Ovary (tissue), 7 donors: ENCODE measurements at regions not wholly inside any gene's neighbourhood (a gene's known extent, or its start where the extent isn't known, plus 50 kb on each side); places are given as distances from the start of the nearest gene placed in this dataset.

Experiments
- DNase-seq, 5 donors: peaks; one replicate each; pipeline ENCODE4 v3.0.0-alpha.2; 2019 to 2020
- H3K27ac ChIP-seq, 2 donors: fragments of 200-600 bp; one replicate each; pipeline versions ENCODE4 v1.5.1 to v1.8.0; 2019 to 2022
- H3K27me3 ChIP-seq: fragments of 200-600 bp; one replicate; pipeline ENCODE4 v1.8.0; 2022
- H3K36me3 ChIP-seq: fragments of 200-600 bp; sonication (generic); one replicate; pipeline ENCODE4 v1.5.1; 2019
- H3K4me1 ChIP-seq: one replicate; pipeline ENCODE4 v1.8.1; 2013; ENCODE audit warnings: mild to moderate bottlenecking, moderate library complexity; ENCODE audit not compliant: insufficient read depth
- H3K4me3 ChIP-seq: fragments of 200-600 bp; sonication (generic); one replicate; pipeline ENCODE4 v1.5.1; 2017
- H3K9me3 ChIP-seq, 2 donors: fragments of 200-600 bp in 1 of 2; sonication (generic) in 1 of 2; one replicate each; pipeline versions ENCODE4 v1.5.1 to v1.8.1; 2013 to 2019; ENCODE audit warnings: mild to moderate bottlenecking in 1 of 2, moderate library complexity in 1 of 2
- CTCF ChIP-seq, 3 donors: fragments of 450-650 bp in 2 of 3; fragments of 200-600 bp in 1 of 3; IDR thresholded peaks; one replicate each; pipeline versions ENCODE4 v1.5.1 to v1.8.0; 2016 to 2022; ENCODE audit warnings: antibody characterized with exemption in 3 of 3, mild to moderate bottlenecking in 1 of 3
- EP300 ChIP-seq: sonication (generic); formaldehyde crosslinking; IDR thresholded peaks from one replicate; pipeline ENCODE4 v1.6.1; 2017; ENCODE audit warnings: antibody characterized with exemption
- POLR2A ChIP-seq: fragments of 450-650 bp; IDR thresholded peaks from one replicate; pipeline ENCODE4 v1.6.1; 2017; ENCODE audit warnings: antibody characterized with exemption, mild to moderate bottlenecking, moderate library complexity
- WGBS, 3 donors: extraction: QIAGEN DNeasy Blood & Tissue Kit in 1 of 3; methylation state at CpG; one replicate each; pipeline versions ENCODE4 v1.1.5 to v1.1.7; 2013 to 2017; 5-methylcytosine and 5-hydroxymethylcytosine counted together
- intact Hi-C, 4 donors: fragments of 100-400 bp; cut with DNase I; formaldehyde crosslinking; loops; one replicate each; pipeline versions ENCODE4 v1.11.0 to v1.15.1; 2022 to 2023
- donor health status: DM: no; HTN: no; CAD: no; lungs with moderate emphysema.
- donor health status: DM: no; HTN: no; CAD: no.
- donor health status: Bipolar disorder and iron deficiency.
- donor health status: DM: no; HTN: no; CAD: no.
- donor health status: DM: yes; HTN: yes; CAD: no.

GRCh38 chr21:35107520-35107919 is 58.4 kb upstream of the RUNX1 start:
- Histone ChIP-seq H3K27ac (no peak overlapping the region), H3K4me3 (no peak overlapping the region), H3K36me3 (no peaks in the 10 kb centered on the region), H3K9me3 (no peaks in the 10 kb centered on the region), H3K4me1 (no peaks in the 10 kb centered on the region), H3K27me3 (no peaks in the 10 kb centered on the region)
- no peak for TF ChIP-seq POLR2A
- no peak for TF ChIP-seq CTCF (IDR thresholded peaks at IDR 0.05)
- TF ChIP-seq EP300 = no peak
- intact Hi-C loops = no loop called here
- 77 to 98% (median 87%) methylated on average over 6 of the region's 6 CpGs for WGBS, 3 donors
- no peak for DNase-seq

- H3K27ac ChIP-seq = no peak overlapping the region
- TF ChIP-seq CTCF (IDR thresholded peaks at IDR 0.05) (no peak), POLR2A (no peak), EP300 (no peak)
- no peak overlapping the region for H3K4me3 ChIP-seq
- H3K27me3 ChIP-seq = no peaks in the 10 kb centered on the region
- intact Hi-C loops = no loop called here
- H3K4me1 ChIP-seq = no peaks in the 10 kb centered on the region
- no peaks in the 10 kb centered on the region for H3K36me3 ChIP-seq
- no peak for DNase-seq
- WGBS, 3 donors = 72 to 82% (median 72%) methylated on average over 11 of the region's 11 CpGs
- H3K9me3 ChIP-seq = no peaks in the 10 kb centered on the region
Measured at GRCh38 chr21:35106246-35106835, 57.2 kb upstream of the RUNX1 start.

GRCh38 chr21:35102488-35103371 is 53.6 kb upstream of the RUNX1 start:
- no peaks in the 10 kb centered on the region for H3K27me3 ChIP-seq
- H3K9me3 ChIP-seq = no peaks in the 10 kb centered on the region
- H3K27ac ChIP-seq = no peak overlapping the region
- intact Hi-C loops = no loop called here
- WGBS, 3 donors = 68 to 71% (median 69%) methylated on average over 8 of the region's 8 CpGs
- no peak overlapping the region for H3K4me3 ChIP-seq
- no peaks in the 10 kb centered on the region for H3K36me3 ChIP-seq
- no peak for TF ChIP-seq POLR2A
- TF ChIP-seq CTCF (IDR thresholded peaks at IDR 0.05) = no peak
- no peak for TF ChIP-seq EP300
- no peak for DNase-seq
- no peaks in the 10 kb centered on the region for H3K4me1 ChIP-seq

GRCh38 chr21:35100349-35100811 is 51.3 kb upstream of the RUNX1 start:
- no peaks in the 10 kb centered on the region for H3K36me3 ChIP-seq
- no peaks in the 10 kb centered on the region for H3K27me3 ChIP-seq
- H3K4me1 ChIP-seq = no peaks in the 10 kb centered on the region
- no peak for DNase-seq
- no peak for TF ChIP-seq CTCF (IDR thresholded peaks at IDR 0.05)
- TF ChIP-seq POLR2A = no peak
- TF ChIP-seq EP300 = no peak
- H3K4me3 ChIP-seq = no peak overlapping the region
- no peaks in the 10 kb centered on the region for H3K9me3 ChIP-seq
- WGBS, 3 donors = 17 to 24% (median 23%) methylated on average over 8 of the region's 8 CpGs
- H3K27ac ChIP-seq = no peak overlapping the region
- intact Hi-C loops = no loop called here
